Ovary (tissue), 3 donors: ENCODE measurements at regions not wholly inside any gene's neighbourhood (a gene's known extent, or its start where the extent isn't known, plus 50 kb on each side); places are given as distances from the start of the nearest gene placed in this dataset.
"Not testable (repeated sequence)": the region's sequence is repeated elsewhere in the genome, so short reads cannot be mapped to it uniquely, and the experiment has no call there.

Source experiments
- EP300 ChIP-seq: sonication (generic); formaldehyde crosslinking; IDR thresholded peaks from one replicate; pipeline ENCODE4 v1.6.1; 2017; ENCODE audit warnings: antibody characterized with exemption
- POLR2A ChIP-seq: fragments of 450-650 bp; IDR thresholded peaks from one replicate; pipeline ENCODE4 v1.6.1; 2017; ENCODE audit warnings: antibody characterized with exemption, mild to moderate bottlenecking, moderate library complexity
- TF ChIP-seq, protein P1 (sequence below), 3 donors: fragments of 450-650 bp in 2 of 3; fragments of 200-600 bp in 1 of 3; IDR thresholded peaks; one replicate each; pipeline versions ENCODE4 v1.5.1 to v1.8.0; 2016 to 2022; ENCODE audit warnings: antibody characterized with exemption in 3 of 3, mild to moderate bottlenecking in 1 of 3
- donor health status: DM: no; HTN: no; CAD: no.

DNA sequence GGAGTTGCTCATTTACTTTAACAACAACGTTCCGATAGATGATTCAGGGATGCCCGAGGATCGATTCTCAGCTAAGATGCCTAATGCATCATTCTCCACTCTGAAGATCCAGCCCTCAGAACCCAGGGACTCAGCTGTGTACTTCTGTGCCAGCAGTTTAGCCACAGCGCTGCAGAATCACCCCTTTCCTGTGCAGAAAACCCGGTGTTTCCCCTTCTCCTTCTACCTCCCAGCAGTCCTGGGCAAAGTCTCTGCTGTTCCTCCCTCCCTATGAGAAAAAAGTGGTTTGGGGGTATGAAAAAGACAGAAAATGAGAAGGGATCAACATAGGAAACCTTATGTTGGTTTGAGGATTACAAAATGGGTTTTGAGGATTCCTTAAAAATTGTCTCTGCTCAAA, 188.5 kb upstream of the PRSS1 start:
- TF ChIP-seq POLR2A, EP300: not testable (repeated sequence)
- TF ChIP-seq, protein P1, sequence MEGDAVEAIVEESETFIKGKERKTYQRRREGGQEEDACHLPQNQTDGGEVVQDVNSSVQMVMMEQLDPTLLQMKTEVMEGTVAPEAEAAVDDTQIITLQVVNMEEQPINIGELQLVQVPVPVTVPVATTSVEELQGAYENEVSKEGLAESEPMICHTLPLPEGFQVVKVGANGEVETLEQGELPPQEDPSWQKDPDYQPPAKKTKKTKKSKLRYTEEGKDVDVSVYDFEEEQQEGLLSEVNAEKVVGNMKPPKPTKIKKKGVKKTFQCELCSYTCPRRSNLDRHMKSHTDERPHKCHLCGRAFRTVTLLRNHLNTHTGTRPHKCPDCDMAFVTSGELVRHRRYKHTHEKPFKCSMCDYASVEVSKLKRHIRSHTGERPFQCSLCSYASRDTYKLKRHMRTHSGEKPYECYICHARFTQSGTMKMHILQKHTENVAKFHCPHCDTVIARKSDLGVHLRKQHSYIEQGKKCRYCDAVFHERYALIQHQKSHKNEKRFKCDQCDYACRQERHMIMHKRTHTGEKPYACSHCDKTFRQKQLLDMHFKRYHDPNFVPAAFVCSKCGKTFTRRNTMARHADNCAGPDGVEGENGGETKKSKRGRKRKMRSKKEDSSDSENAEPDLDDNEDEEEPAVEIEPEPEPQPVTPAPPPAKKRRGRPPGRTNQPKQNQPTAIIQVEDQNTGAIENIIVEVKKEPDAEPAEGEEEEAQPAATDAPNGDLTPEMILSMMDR (IDR thresholded peaks at IDR 0.05): not testable (repeated sequence)
